ENCODE measurements at regions not wholly inside any gene's neighbourhood (a gene's known extent, or its start where the extent isn't known, plus 50 kb on each side); places are given as distances from the start of the nearest gene placed in this dataset.

DNA sequence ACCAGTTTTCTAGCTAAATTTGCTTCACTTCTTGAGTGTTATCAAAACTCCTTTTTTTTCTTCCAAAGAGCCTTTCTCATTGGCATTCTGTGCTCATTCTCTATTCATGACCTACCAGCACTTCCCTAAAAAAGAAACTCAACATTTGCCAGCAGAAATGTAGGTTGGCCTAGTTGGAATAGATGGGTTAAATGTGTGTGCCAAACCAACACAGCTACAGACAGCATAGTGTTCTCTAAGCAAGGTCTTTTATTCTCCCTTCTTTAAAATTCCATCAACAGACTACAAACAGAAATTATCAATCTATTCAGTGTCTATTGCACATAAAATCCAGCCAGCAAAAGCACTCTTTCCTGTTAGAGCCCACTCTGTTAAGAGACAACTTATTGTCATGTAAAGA, 255.8 kb upstream of the PUM3 start:
- POLR2A ChIA-PET, result no interaction called here
- DNase-seq, result no peak
- no peak overlapping the region for H3K4me3 Mint-ChIP-seq
- H3K27me3 Mint-ChIP-seq, result peaks cover 2 to 27% (median 5%) of the 10 kb centered on the region in 5 donors
- H3K27ac Mint-ChIP-seq, result no peak overlapping the region
- H3K4me1 Mint-ChIP-seq, result no peaks in the 10 kb centered on the region
- no peaks in the 10 kb centered on the region for H3K36me3 Mint-ChIP-seq
- peaks cover 0 to 3% (median 0%) of the 10 kb centered on the region in 9 donors for H3K9me3 Mint-ChIP-seq
- ATAC-seq, result no peak

GRCh38 chr9:3088219-3088618, 244.3 kb upstream of the PUM3 start:
- POLR2A ChIA-PET, result no interaction called here
- ATAC-seq (no peak), DNase-seq (no peak)
- Mint-ChIP-seq H3K4me3 (no peak overlapping the region), H3K4me1 (peaks cover 0 to 2% (median 0%) of the 10 kb centered on the region in 4 donors), H3K27me3 (peaks cover 0 to 10% (median 3%) of the 10 kb centered on the region in 5 donors), H3K27ac (no peak overlapping the region), H3K9me3 (no peaks in the 10 kb centered on the region), H3K36me3 (no peaks in the 10 kb centered on the region)

DNA sequence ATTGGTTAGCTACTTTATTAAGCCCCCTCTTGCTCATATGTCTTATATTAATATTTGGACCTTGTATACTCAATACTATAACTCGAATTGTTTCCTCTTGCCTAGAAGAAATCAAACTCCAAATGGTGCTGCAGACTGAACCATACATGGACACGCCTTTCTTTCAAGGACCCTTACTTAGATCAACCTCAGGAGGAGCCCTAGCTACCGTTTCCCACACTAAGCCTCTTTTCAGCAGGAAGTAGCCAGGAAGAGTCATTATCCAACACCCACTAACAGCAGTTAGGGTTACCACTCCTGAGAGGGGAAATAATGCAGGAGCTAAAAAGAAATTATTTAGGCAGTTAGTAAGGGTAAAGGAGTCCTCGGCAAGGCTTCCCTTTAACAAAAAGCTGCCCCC, 243.8 kb upstream of the PUM3 start:
- peaks cover 0 to 10% (median 2%) of the 10 kb centered on the region in 5 donors for H3K27me3 Mint-ChIP-seq
- POLR2A ChIA-PET, result no interaction called here
- H3K4me3 Mint-ChIP-seq, result no peak overlapping the region
- no peaks in the 10 kb centered on the region for H3K36me3 Mint-ChIP-seq
- DNase-seq, result no peak
- no peaks in the 10 kb centered on the region for H3K9me3 Mint-ChIP-seq
- ATAC-seq, result no peak
- peaks cover 0 to 2% (median 0%) of the 10 kb centered on the region in 4 donors for H3K4me1 Mint-ChIP-seq
- H3K27ac Mint-ChIP-seq, result no peak overlapping the region

DNA sequence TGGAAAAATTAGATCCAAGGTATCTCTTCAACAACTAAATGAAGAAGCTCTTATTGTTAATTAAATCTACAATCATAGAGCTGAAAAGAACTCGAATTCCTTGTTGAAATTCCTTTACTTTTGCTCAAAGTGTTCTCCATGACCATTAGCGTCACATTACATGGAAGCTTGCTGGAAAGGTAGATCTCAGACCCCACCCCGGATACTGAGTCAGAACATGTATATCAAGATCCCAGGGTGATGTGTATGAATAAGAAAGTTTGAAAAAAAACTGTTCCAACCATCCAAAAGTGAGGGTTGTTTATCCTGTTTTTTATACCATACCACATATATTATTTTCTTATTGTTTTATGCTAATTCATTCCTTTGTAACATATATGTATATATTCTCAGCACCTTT, 237.1 kb upstream of the PUM3 start:
- Mint-ChIP-seq H3K27ac (no peak overlapping the region), H3K27me3 (peaks cover 0 to 8% (median 0%) of the 10 kb centered on the region in 5 donors), H3K4me1 (no peaks in the 10 kb centered on the region), H3K9me3 (peaks cover 0 to 12% (median 0%) of the 10 kb centered on the region in 9 donors), H3K36me3 (no peaks in the 10 kb centered on the region), H3K4me3 (no peak overlapping the region)
- DNase-seq (no peak), ATAC-seq (no peak)
- POLR2A ChIA-PET, result no interaction called here

- ATAC-seq (no peak), DNase-seq (no peak)
- POLR2A ChIA-PET, result no interaction called here
- Mint-ChIP-seq H3K27ac (no peak overlapping the region), H3K4me3 (no peak overlapping the region), H3K4me1 (no peaks in the 10 kb centered on the region), H3K9me3 (peaks cover 0 to 15% (median 6%) of the 10 kb centered on the region in 9 donors), H3K36me3 (peaks cover 0 to 4% (median 0%) of the 10 kb centered on the region in 3 donors), H3K27me3 (peaks cover 0 to 9% (median 4%) of the 10 kb centered on the region in 5 donors)
Observed at GRCh38 chr9:3074247-3074646, 230.4 kb upstream of the PUM3 start.

DNA sequence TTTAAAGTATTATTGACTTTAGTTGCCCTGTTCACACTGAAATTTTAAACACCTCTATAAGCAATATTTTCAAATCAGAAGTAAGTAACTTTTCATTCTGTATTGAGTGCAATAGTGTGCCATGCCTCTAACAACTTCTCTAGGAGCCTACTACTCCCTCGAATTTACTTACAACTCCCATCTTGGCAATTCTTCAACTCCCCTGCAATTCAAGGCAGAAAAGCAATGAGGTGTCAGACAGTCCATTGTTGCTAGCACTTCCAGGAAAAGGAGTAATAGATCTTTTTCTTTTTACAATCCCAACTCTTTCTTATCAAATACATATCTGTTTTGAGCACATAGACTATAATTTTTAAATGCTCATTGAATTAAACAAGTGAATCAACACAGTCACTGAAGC, 222.7 kb upstream of the PUM3 start:
- Mint-ChIP-seq H3K4me3 (no peak overlapping the region), H3K4me1 (no peaks in the 10 kb centered on the region), H3K9me3 (peaks cover 0 to 11% (median 5%) of the 10 kb centered on the region in 9 donors), H3K36me3 (peaks cover 0 to 4% (median 0%) of the 10 kb centered on the region in 3 donors), H3K27me3 (peaks cover 0 to 21% (median 12%) of the 10 kb centered on the region in 5 donors), H3K27ac (no peak overlapping the region)
- no peak for ATAC-seq
- no peak for DNase-seq
- POLR2A ChIA-PET, result no interaction called here

- Mint-ChIP-seq H3K4me3 (no peak overlapping the region), H3K9me3 (peaks cover 0 to 2% (median 0%) of the 10 kb centered on the region in 9 donors), H3K27me3 (peaks cover 0 to 11% (median 2%) of the 10 kb centered on the region in 5 donors), H3K27ac (no peak overlapping the region), H3K36me3 (no peaks in the 10 kb centered on the region), H3K4me1 (no peaks in the 10 kb centered on the region)
- POLR2A ChIA-PET, result no interaction called here
- ATAC-seq, result no peak
- no peak for DNase-seq
Observed at GRCh38 chr9:3059781-3060468, 216.0 kb upstream of the PUM3 start.

- H3K9me3 Mint-ChIP-seq, result peaks cover 0 to 2% (median 0%) of the 10 kb centered on the region in 9 donors
- DNase-seq (no peak), ATAC-seq (no peak)
- no peak overlapping the region for H3K4me3 Mint-ChIP-seq
- no peak overlapping the region for H3K27ac Mint-ChIP-seq
- no peaks in the 10 kb centered on the region for H3K4me1 Mint-ChIP-seq
- no peaks in the 10 kb centered on the region for H3K36me3 Mint-ChIP-seq
- POLR2A ChIA-PET, result no interaction called here
- peaks cover 0 to 11% (median 2%) of the 10 kb centered on the region in 5 donors for H3K27me3 Mint-ChIP-seq
Observed at GRCh38 chr9:3058409-3058808, 214.5 kb upstream of the PUM3 start.

GRCh38 chr9:3054017-3054586, 210.2 kb upstream of the PUM3 start:
- ATAC-seq (no peak), DNase-seq (no peak)
- no peak overlapping the region for H3K27ac Mint-ChIP-seq
- no peaks in the 10 kb centered on the region for H3K27me3 Mint-ChIP-seq
- no peaks in the 10 kb centered on the region for H3K36me3 Mint-ChIP-seq
- H3K4me1 Mint-ChIP-seq, result no peaks in the 10 kb centered on the region
- H3K4me3 Mint-ChIP-seq, result no peak overlapping the region
- peaks cover 0 to 4% (median 0%) of the 10 kb centered on the region in 9 donors for H3K9me3 Mint-ChIP-seq
- POLR2A ChIA-PET, result no interaction called here

- POLR2A ChIA-PET, result no interaction called here
- H3K36me3 Mint-ChIP-seq, result no peaks in the 10 kb centered on the region
- DNase-seq (no peak), ATAC-seq (no peak)
- H3K9me3 Mint-ChIP-seq, result peaks cover 0 to 4% (median 0%) of the 10 kb centered on the region in 9 donors
- H3K27me3 Mint-ChIP-seq, result peaks cover 0 to 2% (median 0%) of the 10 kb centered on the region in 5 donors
- no peak overlapping the region for H3K4me3 Mint-ChIP-seq
- no peak overlapping the region for H3K27ac Mint-ChIP-seq
- no peaks in the 10 kb centered on the region for H3K4me1 Mint-ChIP-seq
Observed at GRCh38 chr9:3049636-3050035, 205.7 kb upstream of the PUM3 start.

DNA sequence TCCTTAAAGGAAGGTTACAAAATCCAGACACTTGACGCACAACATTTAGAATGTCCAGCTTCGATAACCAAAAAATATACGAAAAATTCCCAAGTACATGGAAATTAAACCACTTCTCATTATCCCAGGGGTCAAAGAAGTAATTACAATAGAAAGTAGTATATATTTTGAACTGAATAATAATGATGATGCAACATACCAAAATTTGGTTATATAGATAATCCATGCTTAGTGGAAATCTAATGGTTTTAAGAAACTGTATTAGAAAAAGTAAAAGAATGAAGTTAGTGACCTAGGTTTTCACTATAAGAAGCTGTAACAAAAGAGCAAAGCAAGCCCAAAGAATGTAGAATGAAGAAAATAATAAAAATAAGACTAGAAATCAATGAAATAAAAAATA, 204.0 kb upstream of the PUM3 start:
- Mint-ChIP-seq H3K4me3 (no peak overlapping the region), H3K9me3 (peaks cover 0 to 4% (median 0%) of the 10 kb centered on the region in 9 donors), H3K36me3 (no peaks in the 10 kb centered on the region), H3K27me3 (peaks cover 0 to 3% (median 0%) of the 10 kb centered on the region in 5 donors), H3K4me1 (no peaks in the 10 kb centered on the region), H3K27ac (no peak overlapping the region)
- no peak for DNase-seq
- ATAC-seq, result no peak
- POLR2A ChIA-PET, result no interaction called here

DNA sequence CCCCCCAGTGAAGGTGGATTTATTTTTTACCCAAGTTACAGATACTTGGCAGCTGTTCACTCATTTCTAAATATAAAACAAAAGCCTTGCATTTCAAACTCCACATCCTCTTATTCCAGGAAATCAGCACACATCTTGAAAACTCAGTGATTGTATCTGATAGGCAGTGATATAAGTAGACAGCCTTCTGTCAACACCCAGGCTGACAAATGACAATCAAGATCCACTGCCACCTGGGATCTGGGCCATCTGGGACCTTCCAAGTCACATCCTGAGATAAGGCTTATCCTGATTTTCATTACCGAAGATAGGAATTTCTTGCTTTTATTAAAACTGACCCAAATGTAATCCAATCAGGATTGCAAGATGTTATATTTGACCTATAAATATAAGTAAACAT, 201.3 kb upstream of the PUM3 start:
- POLR2A ChIA-PET, result no interaction called here
- H3K4me1 Mint-ChIP-seq, result no peaks in the 10 kb centered on the region
- ATAC-seq (no peak), DNase-seq (no peak)
- no peak overlapping the region for H3K27ac Mint-ChIP-seq
- no peaks in the 10 kb centered on the region for H3K9me3 Mint-ChIP-seq
- no peak overlapping the region for H3K4me3 Mint-ChIP-seq
- H3K27me3 Mint-ChIP-seq, result peaks cover 0 to 3% (median 0%) of the 10 kb centered on the region in 5 donors
- H3K36me3 Mint-ChIP-seq, result no peaks in the 10 kb centered on the region

DNA sequence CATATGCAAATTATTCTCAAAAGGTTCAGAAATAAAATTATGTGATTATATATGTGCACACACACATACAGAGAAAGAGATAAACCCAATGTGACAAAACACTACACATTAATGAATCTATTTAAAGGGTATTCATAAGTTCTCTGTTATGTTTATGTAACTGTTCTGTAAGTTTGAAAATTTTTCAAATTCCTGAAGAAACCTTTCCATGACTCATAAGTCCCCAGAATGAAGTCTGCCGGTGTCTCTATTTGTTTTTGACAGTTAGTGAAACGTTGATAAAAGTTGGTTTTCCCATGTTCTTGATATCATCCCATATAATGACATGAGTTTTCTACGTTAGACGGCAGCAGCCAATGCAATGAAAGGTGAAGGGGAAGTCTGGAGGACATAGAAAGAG, 199.5 kb upstream of the PUM3 start:
- H3K27me3 Mint-ChIP-seq, result peaks cover 0 to 3% (median 0%) of the 10 kb centered on the region in 5 donors
- POLR2A ChIA-PET, result no interaction called here
- H3K27ac Mint-ChIP-seq, result no peak overlapping the region
- no peaks in the 10 kb centered on the region for H3K4me1 Mint-ChIP-seq
- no peaks in the 10 kb centered on the region for H3K36me3 Mint-ChIP-seq
- ATAC-seq, result no peak
- H3K9me3 Mint-ChIP-seq, result no peaks in the 10 kb centered on the region
- no peak for DNase-seq
- H3K4me3 Mint-ChIP-seq, result no peak overlapping the region

DNA sequence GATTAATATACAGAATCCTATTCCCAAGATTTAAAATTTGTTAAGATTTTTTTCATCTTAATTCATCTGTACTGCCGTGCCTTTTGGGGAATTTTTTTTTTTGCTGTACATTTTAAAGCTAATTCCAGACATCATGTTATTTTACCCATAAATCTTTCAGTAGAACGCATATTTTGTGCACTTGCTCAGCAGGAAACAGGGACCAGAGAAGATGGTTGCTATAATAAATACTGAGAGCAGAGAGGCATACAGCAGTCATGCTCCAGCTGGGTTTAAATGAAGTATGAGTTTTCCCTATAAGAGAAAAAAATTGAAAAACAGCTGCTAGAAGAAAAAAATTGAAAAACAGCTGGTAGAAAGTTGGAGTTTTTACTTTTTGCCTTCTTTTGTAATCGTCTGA, 196.9 kb upstream of the PUM3 start:
- DNase-seq (no peak), ATAC-seq (no peak)
- H3K4me1 Mint-ChIP-seq, result no peaks in the 10 kb centered on the region
- POLR2A ChIA-PET, result no interaction called here
- H3K27me3 Mint-ChIP-seq, result peaks cover 0 to 3% (median 1%) of the 10 kb centered on the region in 5 donors
- no peaks in the 10 kb centered on the region for H3K36me3 Mint-ChIP-seq
- no peak overlapping the region for H3K4me3 Mint-ChIP-seq
- H3K27ac Mint-ChIP-seq, result no peak overlapping the region
- peaks cover 0 to 2% (median 0%) of the 10 kb centered on the region in 9 donors for H3K9me3 Mint-ChIP-seq

All from naive thymus-derived CD8-positive, alpha-beta T cell (primary cell).